HCT116 (cell line): ENCODE measurements at regions not wholly inside any gene's neighbourhood (a gene's known extent, or its start where the extent isn't known, plus 50 kb on each side); places are given as distances from the start of the nearest gene placed in this dataset.
"Not testable (repeated sequence)": the region's sequence is repeated elsewhere in the genome, so short reads cannot be mapped to it uniquely, and the experiment has no call there.

Experiments used
- ATAC-seq: fragments of 200-7000 bp; cut with Tn5 transposase; 2 replicates; pipeline ENCODE4 v1.9.1; 2020; ENCODE audit warnings: mild to moderate bottlenecking, moderate library complexity
- BruUV-seq: library from RNA; stranded (reverse); fragments of 400-500 nt; replicated peaks from 2 replicates; lab custom pipeline; 2021; lab: Mats Ljungman, UMichigan
- CTCF ChIA-PET: fragments of 300-600 bp; sonication (Branson Sonifier 250); formaldehyde crosslinking; loops from one replicate; lab custom pipeline; 2021; ENCODE audit warnings: antibody characterized with exemption; lab: Charles Lee
- POLR2A ChIA-PET: fragments of 300-600, 350-600 bp; sonication (Branson Sonifier 250); formaldehyde crosslinking; loops from one replicate; lab custom pipeline; 2021; ENCODE audit warnings: antibody characterized with exemption; lab: Charles Lee
- RAD21 ChIA-PET, 2 experiments: fragments of 300-600 bp; sonication (Branson Sonifier 250); formaldehyde crosslinking; loops; one replicate each; lab custom pipeline; 2023; ENCODE audit warnings: low total read pairs in 2 of 2; ENCODE audit not compliant: uncharacterized antibody in 2 of 2, unreplicated experiment in 2 of 2, low non-redundant PET in 1 of 2; lab: Charles Lee
- DNase-seq: peaks from one replicate; pipeline ENCODE4 v3.0.0-alpha.2; 2010; ENCODE audit warnings: low read depth, low spot score
- H2AFZ ChIP-seq: fragments of 200-600 bp; shearing (Covaris generic), sonication (generic); 2 replicates; pipeline ENCODE4 v1.6.1; 2017; ENCODE audit warnings: low read depth, mixed run types, mixed read lengths, antibody characterized with exemption, low read length; ENCODE audit not compliant: poor library complexity, severe bottlenecking
- H3K27ac ChIP-seq: 2 replicates; pipeline ENCODE4 v1.5.1; 2012; ENCODE audit warnings: low read depth, low read length
- H3K27me3 ChIP-seq: fragments of 200-600 bp; sonication (generic); 2 replicates; pipeline ENCODE4 v1.6.1; 2016; ENCODE audit warnings: mixed run types, low read length, mixed read lengths; ENCODE audit not compliant: insufficient read depth
- H3K36me3 ChIP-seq, 2 experiments: fragments of 200-500 bp in 1 of 2; fragments of 200-600 bp in 1 of 2; sonication (Bioruptor generic) in 1 of 2; sonication (generic) in 1 of 2; 2 replicates each; pipeline versions ENCODE4 v1.5.1 to v1.6.1; 2014 to 2016; ENCODE audit warnings: low read length in 2 of 2, inconsistent platforms in 1 of 2, mixed read lengths in 1 of 2, mixed run types in 1 of 2; ENCODE audit not compliant: insufficient read depth in 2 of 2, control insufficient read depth in 1 of 2
- H3K4me1 ChIP-seq, 2 experiments: fragments of 200-600 bp in 1 of 2; sonication (generic) in 1 of 2; 2 replicates each; pipeline versions ENCODE4 v1.5.1 to v1.6.1; 2012 to 2017; ENCODE audit warnings: low read length in 2 of 2, inconsistent platforms in 1 of 2, mild to moderate bottlenecking in 1 of 2, mixed read lengths in 1 of 2, mixed run types in 1 of 2, moderate library complexity in 1 of 2; ENCODE audit not compliant: insufficient read depth in 2 of 2, control insufficient read depth in 1 of 2
- H3K4me2 ChIP-seq: fragments of 200-600 bp; sonication (generic); 2 replicates; pipeline ENCODE4 v1.6.1; 2017; ENCODE audit warnings: mixed run types, low read length, mixed read lengths
- H3K4me3 ChIP-seq, 2 experiments: fragments of 200-600 bp in 1 of 2; sonication (generic) in 1 of 2; replicated peaks in 1 of 2; 2 replicates each; pipeline ENCODE4 v1.5.1; 2011 to 2016; ENCODE audit warnings: low read length in 2 of 2, control low read depth in 1 of 2, low read depth in 1 of 2, mild to moderate bottlenecking in 1 of 2, mixed read lengths in 1 of 2, mixed run types in 1 of 2
- H3K79me2 ChIP-seq: fragments of 200-600 bp; sonication (generic); 2 replicates; pipeline ENCODE4 v1.6.1; 2017; ENCODE audit warnings: mild to moderate bottlenecking, mixed run types, low read length, moderate library complexity, mixed read lengths; ENCODE audit not compliant: insufficient read depth
- H3K9ac ChIP-seq: fragments of 200-600 bp; sonication (generic); 2 replicates; pipeline ENCODE4 v1.6.1; 2016; ENCODE audit warnings: low read length, mixed read lengths
- H3K9me2 ChIP-seq: fragments of 200-600 bp; sonication (generic), shearing (Covaris generic); 2 replicates; pipeline ENCODE4 v1.6.1; 2017; ENCODE audit warnings: mixed run types, mild to moderate bottlenecking, moderate library complexity; ENCODE audit not compliant: insufficient read depth
- H3K9me3 ChIP-seq, 2 experiments: fragments of 200-500 bp in 1 of 2; fragments of 200-600 bp in 1 of 2; sonication (Bioruptor generic) in 1 of 2; sonication (generic) in 1 of 2; 2 replicates each; pipeline ENCODE4 v1.6.1; 2014 to 2017; ENCODE audit warnings: low read length in 2 of 2, mixed read lengths in 2 of 2, inconsistent platforms in 1 of 2, low read depth in 1 of 2, mild to moderate bottlenecking in 1 of 2, mixed run types in 1 of 2, moderate library complexity in 1 of 2; ENCODE audit not compliant: control insufficient read depth in 1 of 2, insufficient read depth in 1 of 2
- H4K20me1 ChIP-seq: fragments of 200-600 bp; sonication (generic), shearing (Covaris generic); 2 replicates; pipeline ENCODE4 v1.6.1; 2017; ENCODE audit warnings: mixed run types, mild to moderate bottlenecking, moderate library complexity; ENCODE audit not compliant: insufficient read depth
- EZH2 ChIP-seq: fragments of 200-600 bp; sonication (generic); IDR thresholded peaks from 2 replicates; pipeline ENCODE4 v1.6.1; 2017; ENCODE audit warnings: antibody characterized with exemption, mixed run types
- EZH2phosphoT487 ChIP-seq: fragments of 200-600 bp; IDR thresholded peaks from 2 replicates; pipeline ENCODE4 v1.6.1; 2018; ENCODE audit warnings: antibody characterized with exemption, borderline replicate concordance
- JUND ChIP-seq: IDR thresholded peaks from 2 replicates; pipeline ENCODE4 v1.6.1; 2012
- SRF ChIP-seq: IDR thresholded peaks from 2 replicates; pipeline ENCODE4 v1.6.1; 2012; ENCODE audit warnings: low read depth
- TCF7L2 ChIP-seq: IDR thresholded peaks from 2 replicates; pipeline ENCODE4 v1.7.0; 2011; ENCODE audit warnings: borderline replicate concordance, inconsistent platforms; ENCODE audit not compliant: insufficient read depth, insufficient read length; ENCODE audit errors: extremely low read depth
- YY1 ChIP-seq: IDR thresholded peaks from 2 replicates; pipeline ENCODE4 v1.6.1; 2011; ENCODE audit warnings: low read length, low read depth, moderate library complexity, mild to moderate bottlenecking; ENCODE audit not compliant: insufficient replicate concordance; ENCODE audit errors: extremely low read depth
- intact Hi-C: fragments of 100-400 bp; cut with micrococcal nuclease; formaldehyde crosslinking; loops from 2 replicates; pipeline ENCODE4 v1.10.0; 2022
- TF ChIP-seq, protein P1 (sequence below), 3 experiments: fragments of 200-600 bp in 1 of 3; sonication (generic) in 1 of 3; IDR thresholded peaks in 2 of 3; conservative IDR thresholded peaks in 1 of 3; 2 replicates each; pipeline ENCODE4 v1.5.1; 2012 to 2017; ENCODE audit warnings: low read depth in 2 of 3, low read length in 2 of 3, antibody characterized with exemption in 1 of 3, borderline replicate concordance in 1 of 3, control low read depth in 1 of 3, mild to moderate bottlenecking in 1 of 3, mixed read lengths in 1 of 3, mixed run types in 1 of 3, moderate library complexity in 1 of 3; ENCODE audit not compliant: insufficient read depth in 1 of 3
- TF ChIP-seq, protein P2 (sequence below): IDR thresholded peaks from 2 replicates; pipeline ENCODE4 v1.6.1; 2012

DNA sequence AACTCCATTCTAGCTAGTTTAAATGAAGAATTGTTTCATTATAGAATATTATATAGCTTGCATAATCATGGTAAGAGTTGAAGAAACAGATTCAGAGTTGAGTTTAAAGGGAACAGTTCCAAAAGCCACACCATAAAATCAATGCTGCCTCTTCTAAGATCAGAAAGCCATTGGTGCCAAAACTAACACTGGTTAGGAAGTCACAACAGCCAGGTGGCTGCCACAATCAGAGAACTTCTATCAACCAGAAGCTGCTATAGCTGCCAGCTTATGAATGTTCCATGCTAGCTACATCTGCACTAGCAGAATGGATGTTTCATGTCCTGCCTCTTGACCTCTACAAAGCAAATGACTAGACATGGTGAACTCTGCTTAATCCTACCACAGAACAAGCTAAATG, 583.1 kb upstream of the LRRN3 start:
- ChIA-PET POLR2A (interaction anchor here (0.7 kb wide), 1 partner anchor 13 kb away, joined by 4 read pairs; no protein-coding TSS in a partner anchor), RAD21 (no interaction called here), CTCF (no interaction called here)
- Histone ChIP-seq H3K27ac (no peak overlapping the region), H4K20me1 (no peaks in the 10 kb centered on the region), H3K4me1 (no peaks in the 10 kb centered on the region), H3K4me3 (no peak overlapping the region), H2AFZ (no peak overlapping the region), H3K27me3 (no peaks in the 10 kb centered on the region), H3K36me3 (no peaks in the 10 kb centered on the region), H3K4me2 (no peak overlapping the region), H3K9me2 (no peaks in the 10 kb centered on the region), H3K9ac (no peak overlapping the region), H3K79me2 (no peaks in the 10 kb centered on the region), H3K9me3 (no peaks in the 10 kb centered on the region)
- BruUV-seq: no TSS peak
- no peak for TF ChIP-seq TCF7L2
- no peak for DNase-seq
- intact Hi-C loops: no loop called here
- no peak for ATAC-seq

DNA sequence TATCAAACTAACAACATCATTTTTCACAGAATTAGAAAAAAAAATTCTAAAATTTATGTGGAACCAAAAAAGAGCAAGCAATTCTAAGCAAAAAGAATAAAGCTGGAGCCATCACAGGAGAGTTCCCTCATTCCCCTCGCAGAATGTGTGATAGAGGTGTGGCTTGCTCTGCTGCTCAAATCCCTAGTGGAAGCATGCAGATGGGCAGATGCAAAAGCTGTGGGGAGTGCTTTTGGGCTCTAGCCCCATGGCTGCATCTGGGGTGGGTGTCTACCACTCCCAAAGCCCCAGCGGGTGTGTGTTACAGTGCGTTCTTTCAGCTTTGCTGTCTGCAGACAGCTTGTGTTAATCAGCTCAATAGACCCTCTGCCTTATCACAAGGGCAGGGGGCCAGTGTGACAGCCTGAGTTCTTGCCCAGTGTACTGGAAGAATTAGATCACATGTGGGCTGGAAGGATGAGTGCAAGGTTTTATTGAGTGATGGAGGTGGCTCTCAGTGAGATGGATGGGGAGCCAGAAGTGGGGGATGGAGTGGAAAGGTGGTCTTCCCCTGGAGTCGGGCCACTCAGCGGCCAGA, 575.9 kb upstream of the LRRN3 start:
- H3K9me2 ChIP-seq, DNase-seq, intact Hi-C loops, RAD21 ChIA-PET, H3K4me1 ChIP-seq, CTCF ChIA-PET, POLR2A ChIA-PET, BruUV-seq, H3K79me2 ChIP-seq, H3K9ac ChIP-seq, H3K36me3 ChIP-seq, H2AFZ ChIP-seq, H3K4me2 ChIP-seq, H3K27me3 ChIP-seq, H4K20me1 ChIP-seq, H3K27ac ChIP-seq, H3K4me3 ChIP-seq, H3K9me3 ChIP-seq, ATAC-seq: not testable (repeated sequence)

DNA sequence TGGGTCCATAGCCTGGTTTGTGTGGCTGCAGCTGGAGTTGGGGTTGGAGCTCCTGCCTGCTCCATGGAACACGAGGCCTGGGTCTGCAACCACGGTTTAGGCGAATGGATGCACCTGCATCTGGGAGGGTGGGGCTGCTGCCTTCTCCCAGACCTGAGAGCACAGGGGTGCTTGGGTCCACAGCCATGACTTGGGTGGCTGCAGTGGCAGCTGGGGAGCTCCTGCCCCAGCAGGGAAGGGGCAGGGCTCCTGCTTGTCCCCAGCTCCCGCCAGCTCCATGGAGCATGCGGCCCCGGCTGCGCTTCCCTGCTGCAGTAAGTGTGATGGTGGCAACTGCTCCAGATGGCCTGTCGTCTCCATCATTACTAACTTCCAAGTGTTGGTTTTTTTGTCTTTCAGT, 571.1 kb upstream of the LRRN3 start:
- no peak overlapping the region for H3K4me2 ChIP-seq
- no peak overlapping the region for H3K27ac ChIP-seq
- DNase-seq: no peak
- no peaks in the 10 kb centered on the region; a peak in 2 of 4 replicates for H3K9me3 ChIP-seq
- no peak for ATAC-seq
- ChIA-PET RAD21 (no interaction called here), CTCF (no interaction called here), POLR2A (no interaction called here)
- no peak overlapping the region for H3K4me3 ChIP-seq
- H2AFZ ChIP-seq: no peak overlapping the region
- no peak overlapping the region for H3K9ac ChIP-seq
- H3K4me1 ChIP-seq: no peaks in the 10 kb centered on the region
- H3K79me2 ChIP-seq: no peaks in the 10 kb centered on the region
- H3K9me2 ChIP-seq: no peaks in the 10 kb centered on the region
- intact Hi-C loops: no loop called here
- H3K27me3 ChIP-seq: no peaks in the 10 kb centered on the region
- BruUV-seq: no TSS peak
- H4K20me1 ChIP-seq: no peaks in the 10 kb centered on the region
- H3K36me3 ChIP-seq: no peaks in the 10 kb centered on the region
- TF ChIP-seq EZH2phosphoT487 (no peak), JUND (no peak), SRF (no peak), EZH2 (no peak), YY1 (no peak)
- TF ChIP-seq, protein P1, sequence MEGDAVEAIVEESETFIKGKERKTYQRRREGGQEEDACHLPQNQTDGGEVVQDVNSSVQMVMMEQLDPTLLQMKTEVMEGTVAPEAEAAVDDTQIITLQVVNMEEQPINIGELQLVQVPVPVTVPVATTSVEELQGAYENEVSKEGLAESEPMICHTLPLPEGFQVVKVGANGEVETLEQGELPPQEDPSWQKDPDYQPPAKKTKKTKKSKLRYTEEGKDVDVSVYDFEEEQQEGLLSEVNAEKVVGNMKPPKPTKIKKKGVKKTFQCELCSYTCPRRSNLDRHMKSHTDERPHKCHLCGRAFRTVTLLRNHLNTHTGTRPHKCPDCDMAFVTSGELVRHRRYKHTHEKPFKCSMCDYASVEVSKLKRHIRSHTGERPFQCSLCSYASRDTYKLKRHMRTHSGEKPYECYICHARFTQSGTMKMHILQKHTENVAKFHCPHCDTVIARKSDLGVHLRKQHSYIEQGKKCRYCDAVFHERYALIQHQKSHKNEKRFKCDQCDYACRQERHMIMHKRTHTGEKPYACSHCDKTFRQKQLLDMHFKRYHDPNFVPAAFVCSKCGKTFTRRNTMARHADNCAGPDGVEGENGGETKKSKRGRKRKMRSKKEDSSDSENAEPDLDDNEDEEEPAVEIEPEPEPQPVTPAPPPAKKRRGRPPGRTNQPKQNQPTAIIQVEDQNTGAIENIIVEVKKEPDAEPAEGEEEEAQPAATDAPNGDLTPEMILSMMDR (IDR thresholded peaks at IDR 0.05 in 2 of 3, conservative IDR thresholded peaks at IDR 0.05 in 1 of 3; ENCODE audit: borderline replicate concordance in 1 of 3, insufficient read depth in 1 of 3, low read depth in 2 of 3, low read length in 2 of 3): no peak
- TF ChIP-seq, protein P2, sequence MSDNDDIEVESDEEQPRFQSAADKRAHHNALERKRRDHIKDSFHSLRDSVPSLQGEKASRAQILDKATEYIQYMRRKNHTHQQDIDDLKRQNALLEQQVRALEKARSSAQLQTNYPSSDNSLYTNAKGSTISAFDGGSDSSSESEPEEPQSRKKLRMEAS: no peak
